Naive thymus-derived CD8-positive, alpha-beta T cell (primary cell): ENCODE measurements at regions not wholly inside any gene's neighbourhood (a gene's known extent, or its start where the extent isn't known, plus 50 kb on each side); places are given as distances from the start of the nearest gene placed in this dataset.

Experiments
- ATAC-seq, 2 donors: fragments of 150-1000 bp; cut with Tn5 transposase in 1 of 2; sonication (Bioruptor Pico), chemical (Tn5 transposase) in 1 of 2; 1 replicate in 1 of 2; 2 replicates in 1 of 2; pipeline ENCODE4 v1.10.0; 2021; ENCODE audit warnings: mild to moderate bottlenecking in 2 of 2, moderate library complexity in 2 of 2
- POLR2A ChIA-PET: fragments of 350-600 bp; sonication (Branson Sonifier 250); formaldehyde crosslinking; loops from one replicate; lab custom pipeline; 2021; ENCODE audit warnings: antibody characterized with exemption; lab: Charles Lee
- DNase-seq, 10 donors: peaks; one replicate each; pipeline versions ENCODE4 v3.0.0 to v3.0.0-alpha.2; 2020 to 2022
- H3K27ac Mint-ChIP-seq, 10 donors: one replicate each; pipeline ENCODE4 v1.8.0; 2020 to 2022; ENCODE audit warnings: mild to moderate bottlenecking in 10 of 10, mixed read lengths in 10 of 10, moderate library complexity in 4 of 10, inconsistent platforms in 1 of 10
- H3K27me3 Mint-ChIP-seq, 5 donors: one replicate each; pipeline ENCODE4 v1.8.0; 2021 to 2022; ENCODE audit warnings: mixed read lengths in 5 of 5
- H3K36me3 Mint-ChIP-seq, 3 donors: one replicate each; pipeline ENCODE4 v1.8.0; 2020 to 2022; ENCODE audit warnings: mixed read lengths in 3 of 3, mild to moderate bottlenecking in 2 of 3, inconsistent platforms in 1 of 3
- H3K4me1 Mint-ChIP-seq, 4 donors: one replicate each; pipeline ENCODE4 v1.8.0; 2021 to 2022; ENCODE audit warnings: mixed read lengths in 4 of 4
- H3K4me3 Mint-ChIP-seq, 10 donors: one replicate each; pipeline ENCODE4 v1.8.0; 2020 to 2022; ENCODE audit warnings: mild to moderate bottlenecking in 10 of 10, mixed read lengths in 10 of 10, moderate library complexity in 6 of 10, inconsistent platforms in 1 of 10
- H3K9me3 Mint-ChIP-seq, 9 donors: one replicate each; pipeline ENCODE4 v1.8.0; 2020 to 2022; ENCODE audit warnings: mixed read lengths in 9 of 9, mild to moderate bottlenecking in 3 of 9, inconsistent platforms in 1 of 9, moderate library complexity in 1 of 9

DNA sequence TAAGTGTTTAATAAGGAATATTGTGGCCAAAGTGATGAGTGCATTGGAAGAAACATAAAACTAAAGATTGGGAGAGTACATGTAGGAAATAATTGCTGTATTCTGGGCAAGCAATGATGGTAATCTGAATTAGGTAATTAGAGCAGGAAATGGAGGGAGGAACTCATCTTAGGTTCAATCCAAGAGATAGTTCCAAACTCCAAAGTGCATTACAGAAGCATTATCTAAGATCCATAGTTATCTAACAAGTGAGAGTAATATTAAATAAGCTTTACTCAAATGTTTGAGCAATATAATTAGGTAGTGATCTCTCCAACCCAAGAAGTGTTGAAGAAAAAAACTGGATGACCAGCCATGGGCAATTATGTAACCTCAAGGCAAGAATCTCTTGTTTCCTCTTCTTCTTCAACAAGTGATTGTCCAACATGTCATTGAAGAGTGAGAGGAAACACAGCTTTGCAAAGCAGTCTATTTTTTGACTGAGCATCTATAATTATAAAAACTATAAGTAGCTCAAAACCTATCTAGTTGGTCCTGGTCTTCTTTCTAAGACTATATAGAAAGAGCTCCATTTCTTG is 181.2 kb upstream of the TNFAIP3 start:
- Mint-ChIP-seq H3K4me3 (no peak overlapping the region), H3K9me3 (peaks cover 0 to 4% (median 0%) of the 10 kb centered on the region in 9 donors), H3K36me3 (no peaks in the 10 kb centered on the region), H3K27ac (no peak overlapping the region), H3K4me1 (peaks cover 0 to 2% (median 0%) of the 10 kb centered on the region in 4 donors), H3K27me3 (peaks cover 0 to 6% (median 0%) of the 10 kb centered on the region in 5 donors)
- ATAC-seq (no peak), DNase-seq (no peak)
- POLR2A ChIA-PET: no interaction called here

DNA sequence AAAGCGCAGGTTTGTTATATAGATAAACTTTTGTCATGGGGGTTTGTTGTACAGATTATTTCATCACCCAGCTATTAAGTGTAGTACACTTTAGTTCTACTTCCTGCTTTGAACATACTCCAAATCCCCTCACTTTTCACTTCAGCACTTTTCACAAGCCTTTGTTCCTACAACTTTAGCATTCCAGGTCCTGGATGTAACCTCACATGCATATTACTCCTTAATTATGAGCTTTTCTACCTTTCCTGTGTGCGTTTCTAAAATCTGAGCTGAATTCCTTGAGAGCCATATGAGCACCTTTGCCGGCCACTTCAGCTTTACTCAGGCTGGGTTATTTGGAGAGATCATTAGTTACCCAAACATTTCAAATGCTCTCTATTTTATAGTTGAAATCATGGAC is 179.2 kb upstream of the TNFAIP3 start:
- Mint-ChIP-seq H3K9me3 (no peaks in the 10 kb centered on the region), H3K27me3 (peaks cover 0 to 6% (median 0%) of the 10 kb centered on the region in 5 donors), H3K4me3 (no peak overlapping the region), H3K36me3 (no peaks in the 10 kb centered on the region), H3K27ac (peak overlapping the region in 1 of 10 donors; percentile 35), H3K4me1 (no peaks in the 10 kb centered on the region)
- POLR2A ChIA-PET: no interaction called here
- ATAC-seq: no peak
- no peak for DNase-seq

DNA sequence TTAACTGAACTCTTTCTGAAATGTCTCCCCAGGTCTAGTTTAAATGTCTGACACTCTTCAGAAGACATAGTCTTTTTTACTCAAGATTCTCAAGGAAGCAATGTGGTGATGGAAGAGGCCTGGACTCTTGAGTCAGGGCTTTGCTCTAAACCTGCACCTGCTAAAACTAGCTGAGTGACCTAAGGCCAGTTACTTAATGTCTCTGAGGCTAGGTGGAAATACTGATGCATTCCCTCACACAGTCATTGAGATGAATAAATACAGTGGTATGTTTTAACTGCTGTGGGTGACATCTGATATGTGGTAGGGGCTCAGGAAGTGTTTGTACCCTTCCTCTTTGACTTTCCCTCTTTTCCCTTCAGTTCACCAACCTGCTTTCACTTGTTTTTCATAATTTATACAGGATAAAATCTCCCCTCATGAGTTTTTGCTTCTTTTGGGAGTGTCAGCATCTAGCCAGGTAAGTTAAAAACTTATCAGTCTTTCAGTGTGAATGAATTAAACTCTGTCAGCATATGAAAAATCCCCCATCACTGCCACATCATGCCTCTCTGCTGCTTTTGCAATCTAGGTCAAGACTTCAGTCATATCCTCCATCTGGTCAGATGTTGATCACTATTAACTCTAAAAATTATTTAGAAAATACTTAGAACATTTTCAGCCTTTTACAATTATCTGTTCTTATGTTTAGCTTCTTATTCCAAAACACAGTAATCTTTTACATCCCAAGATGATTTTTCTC is 178.7 kb upstream of the TNFAIP3 start:
- no peak overlapping the region for H3K27ac Mint-ChIP-seq
- DNase-seq: no peak
- H3K27me3 Mint-ChIP-seq: peaks cover 0 to 3% (median 0%) of the 10 kb centered on the region in 5 donors
- H3K9me3 Mint-ChIP-seq: no peaks in the 10 kb centered on the region
- H3K36me3 Mint-ChIP-seq: no peaks in the 10 kb centered on the region
- POLR2A ChIA-PET: no interaction called here
- no peak overlapping the region for H3K4me3 Mint-ChIP-seq
- ATAC-seq: no peak
- no peaks in the 10 kb centered on the region for H3K4me1 Mint-ChIP-seq

DNA sequence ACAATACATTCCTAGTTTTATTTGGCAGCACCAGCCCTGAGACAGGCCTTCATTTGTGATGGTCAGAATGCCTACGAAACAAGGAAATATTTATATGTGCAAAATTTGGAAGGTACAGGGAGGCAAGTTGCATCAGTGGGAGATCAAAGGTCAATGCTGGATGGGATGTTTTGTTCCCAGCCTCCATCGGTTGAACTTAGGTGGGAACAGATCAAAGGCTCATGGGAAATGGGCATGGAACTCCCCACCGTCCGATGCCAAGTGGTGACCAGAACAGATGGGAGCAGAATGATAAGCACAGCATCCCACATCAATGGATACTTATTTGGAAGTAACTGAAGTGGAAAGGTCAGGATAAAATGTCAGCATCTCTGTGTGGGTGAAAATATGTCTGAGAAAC is 177.7 kb upstream of the TNFAIP3 start:
- DNase-seq: no peak
- no peaks in the 10 kb centered on the region for H3K4me1 Mint-ChIP-seq
- POLR2A ChIA-PET: no interaction called here
- peaks cover 0 to 3% (median 0%) of the 10 kb centered on the region in 5 donors for H3K27me3 Mint-ChIP-seq
- H3K27ac Mint-ChIP-seq: no peak overlapping the region
- no peaks in the 10 kb centered on the region for H3K36me3 Mint-ChIP-seq
- no peak for ATAC-seq
- H3K4me3 Mint-ChIP-seq: no peak overlapping the region
- H3K9me3 Mint-ChIP-seq: no peaks in the 10 kb centered on the region

DNA sequence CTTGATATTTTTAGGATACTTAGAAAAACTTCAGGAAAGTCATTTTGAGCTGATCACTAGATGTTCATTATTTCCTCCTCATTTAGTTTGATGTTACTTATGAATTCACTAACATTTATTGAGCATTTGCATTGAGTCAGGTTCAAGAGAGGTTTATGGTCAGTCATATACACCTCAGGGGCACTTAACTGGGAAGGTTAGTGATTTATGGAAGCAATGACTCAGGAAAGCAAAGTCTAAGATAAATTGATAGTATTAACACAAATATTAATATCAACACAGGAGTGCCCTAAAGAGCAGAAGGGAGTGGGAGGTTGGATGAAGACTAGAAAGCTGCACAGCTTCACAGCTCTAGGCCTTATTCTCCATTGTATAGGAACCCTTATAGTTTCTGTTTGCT is 177.0 kb upstream of the TNFAIP3 start:
- Mint-ChIP-seq H3K27me3 (peaks cover 0 to 3% (median 3%) of the 10 kb centered on the region in 5 donors), H3K27ac (no peak overlapping the region), H3K4me3 (no peak overlapping the region), H3K36me3 (no peaks in the 10 kb centered on the region), H3K4me1 (no peaks in the 10 kb centered on the region), H3K9me3 (no peaks in the 10 kb centered on the region)
- POLR2A ChIA-PET: no interaction called here
- no peak for ATAC-seq
- DNase-seq: no peak

DNA sequence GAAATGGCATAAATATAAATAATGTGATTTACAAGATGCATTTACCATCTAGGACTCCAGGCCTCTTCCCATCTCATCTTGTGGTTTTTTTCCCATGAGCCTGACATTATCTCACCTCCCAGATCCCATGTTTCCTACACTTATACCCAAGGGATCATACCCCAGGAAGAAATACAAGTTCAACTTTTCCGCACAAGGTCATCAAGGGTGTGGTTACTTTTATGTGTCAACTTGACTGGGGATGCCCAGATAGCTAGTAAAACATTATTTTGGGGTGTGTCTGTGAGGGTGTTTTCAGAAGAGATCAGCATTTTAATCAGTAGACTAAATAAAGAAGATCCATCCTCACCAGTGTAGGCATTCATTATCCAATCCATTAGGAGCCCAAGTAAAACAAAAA is 176.3 kb upstream of the TNFAIP3 start:
- POLR2A ChIA-PET: no interaction called here
- DNase-seq (no peak), ATAC-seq (no peak)
- Mint-ChIP-seq H3K27ac (no peak overlapping the region), H3K27me3 (peaks cover 0 to 10% (median 6%) of the 10 kb centered on the region in 5 donors), H3K4me3 (no peak overlapping the region), H3K4me1 (peaks cover 0 to 4% (median 1%) of the 10 kb centered on the region in 4 donors), H3K36me3 (no peaks in the 10 kb centered on the region), H3K9me3 (no peaks in the 10 kb centered on the region)

DNA sequence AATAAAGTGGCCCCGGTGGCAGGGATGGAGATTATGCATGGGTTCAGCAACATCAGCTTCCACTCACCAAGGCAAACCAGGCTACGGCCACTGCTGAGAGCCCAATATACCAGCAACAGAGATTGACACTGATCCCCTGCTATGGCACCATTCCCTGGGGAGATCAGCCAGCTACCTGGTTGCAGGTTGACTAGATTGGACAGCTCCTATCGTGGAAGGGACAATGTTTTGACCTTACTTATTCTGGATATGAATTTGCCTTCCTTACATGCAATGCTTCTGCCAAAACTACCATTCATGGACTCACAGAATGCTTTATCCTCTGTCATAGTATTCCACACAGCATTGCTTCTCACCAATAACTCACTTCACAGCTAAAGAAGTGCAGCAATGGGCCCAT is 174.8 kb upstream of the TNFAIP3 start:
- DNase-seq (no peak), ATAC-seq (no peak)
- POLR2A ChIA-PET: interaction anchor here (0.6 kb wide), 1 partner anchor 44 kb away, joined by 3 read pairs; no protein-coding TSS in a partner anchor
- H3K4me3 Mint-ChIP-seq: no peak overlapping the region
- no peaks in the 10 kb centered on the region for H3K36me3 Mint-ChIP-seq
- no peaks in the 10 kb centered on the region for H3K9me3 Mint-ChIP-seq
- H3K27me3 Mint-ChIP-seq: peaks cover 0 to 15% (median 5%) of the 10 kb centered on the region in 5 donors
- H3K27ac Mint-ChIP-seq: no peak overlapping the region
- H3K4me1 Mint-ChIP-seq: peaks cover 0 to 6% (median 2%) of the 10 kb centered on the region in 4 donors

DNA sequence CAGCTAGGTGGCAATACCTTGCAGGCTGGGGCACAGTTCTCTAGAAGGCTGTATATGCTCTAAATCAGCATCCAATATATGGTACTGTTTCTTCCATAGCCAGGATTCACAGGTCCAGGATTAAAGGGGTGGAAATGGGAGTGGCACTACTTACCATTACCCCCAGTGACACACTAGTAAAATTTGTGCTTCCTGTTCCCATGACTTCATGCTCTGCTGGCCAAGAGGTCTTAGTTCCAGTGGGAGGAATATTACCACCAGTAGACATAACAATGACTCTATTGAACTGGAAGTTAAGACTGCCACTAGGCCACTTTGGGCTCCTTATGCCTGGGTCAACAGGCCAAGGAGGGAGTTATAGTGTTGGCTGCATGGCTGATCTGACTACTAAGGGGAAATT is 174.3 kb upstream of the TNFAIP3 start:
- Mint-ChIP-seq H3K27ac (no peak overlapping the region), H3K27me3 (peaks cover 0 to 15% (median 5%) of the 10 kb centered on the region in 5 donors), H3K36me3 (no peaks in the 10 kb centered on the region), H3K4me3 (no peak overlapping the region), H3K4me1 (peaks cover 0 to 6% (median 2%) of the 10 kb centered on the region in 4 donors), H3K9me3 (no peaks in the 10 kb centered on the region)
- ATAC-seq (no peak), DNase-seq (no peak)
- POLR2A ChIA-PET: no interaction called here

DNA sequence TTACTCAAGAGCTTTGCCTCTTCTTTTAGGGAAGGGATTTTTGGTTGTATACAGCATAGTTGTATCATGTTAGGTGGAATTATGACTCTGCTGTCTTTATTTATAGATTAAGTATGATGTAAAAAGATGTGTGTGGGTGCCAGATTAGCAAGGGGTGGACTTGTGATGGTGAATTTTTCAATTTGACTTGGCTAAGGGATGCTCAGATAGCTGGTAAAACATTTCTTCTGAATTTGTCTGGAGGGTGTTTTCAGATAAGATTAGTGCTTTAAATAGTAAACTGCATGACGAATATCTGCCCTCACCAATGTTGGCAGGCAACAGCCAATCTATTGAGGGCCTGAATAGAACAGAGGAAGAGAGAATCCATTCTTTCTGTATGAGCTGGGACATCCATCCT is 173.3 kb upstream of the TNFAIP3 start:
- POLR2A ChIA-PET: no interaction called here
- no peaks in the 10 kb centered on the region for H3K9me3 Mint-ChIP-seq
- ATAC-seq: no peak
- no peak overlapping the region for H3K4me3 Mint-ChIP-seq
- H3K27me3 Mint-ChIP-seq: peaks cover 0 to 15% (median 5%) of the 10 kb centered on the region in 5 donors
- H3K36me3 Mint-ChIP-seq: no peaks in the 10 kb centered on the region
- DNase-seq: no peak
- peaks cover 4 to 10% (median 7%) of the 10 kb centered on the region in 4 donors for H3K4me1 Mint-ChIP-seq
- no peak overlapping the region for H3K27ac Mint-ChIP-seq

DNA sequence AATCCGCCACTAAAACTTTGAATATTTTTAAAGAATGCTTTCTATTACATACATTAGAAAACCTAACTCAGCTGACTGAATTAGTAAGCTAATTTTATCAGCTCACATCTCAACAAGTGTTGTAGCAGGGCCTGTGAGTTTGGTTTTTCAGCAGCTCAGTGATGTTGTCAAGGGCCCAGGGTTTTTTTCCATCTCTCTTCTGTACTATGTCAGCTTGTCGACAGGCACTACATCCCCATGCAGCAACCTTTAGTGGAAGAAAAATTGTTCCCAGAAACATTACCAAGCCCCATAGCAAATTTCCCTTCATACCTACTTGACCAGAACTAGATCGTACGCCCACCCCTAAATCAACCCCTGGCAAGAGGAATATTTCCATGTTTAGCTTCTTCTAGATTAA is 170.3 kb upstream of the TNFAIP3 start:
- POLR2A ChIA-PET: no interaction called here
- H3K4me3 Mint-ChIP-seq: no peak overlapping the region

DNA sequence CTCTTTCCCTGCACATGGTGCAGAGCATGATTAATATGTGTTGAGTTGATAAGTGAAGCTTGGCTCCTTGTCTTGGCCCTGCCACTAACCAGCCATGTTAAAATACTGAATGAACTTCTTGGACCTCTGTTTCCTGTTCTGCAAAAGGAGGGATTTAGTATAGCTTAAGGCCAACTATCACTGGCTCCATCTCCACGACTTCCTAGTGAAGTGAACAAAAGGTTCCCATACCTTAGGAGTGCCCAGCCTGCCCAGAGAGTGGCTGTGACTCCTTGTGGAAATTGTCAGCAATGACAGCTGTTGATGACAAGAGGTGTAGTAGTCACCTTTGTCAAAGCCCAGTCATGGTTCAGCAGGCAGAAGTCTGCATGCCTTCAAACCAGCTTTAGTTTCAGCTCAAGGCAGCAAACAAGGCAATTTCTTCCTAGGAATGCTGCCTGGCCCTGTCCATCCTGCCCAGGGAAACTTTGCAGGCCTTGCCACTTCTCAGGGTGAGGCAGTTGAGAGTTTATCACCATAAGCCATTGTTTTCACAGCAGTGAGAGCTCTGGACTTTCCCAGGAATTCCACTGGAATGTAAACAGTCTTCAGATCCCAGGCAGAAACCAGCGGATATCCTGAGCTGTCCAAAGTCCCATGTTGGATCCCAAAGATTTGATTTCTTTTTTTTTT is 169.7 kb upstream of the TNFAIP3 start:
- Mint-ChIP-seq H3K4me1 (peaks cover 7 to 20% (median 16%) of the 10 kb centered on the region in 4 donors), H3K4me3 (no peak overlapping the region), H3K27me3 (peaks cover 2 to 28% (median 5%) of the 10 kb centered on the region in 5 donors), H3K9me3 (no peaks in the 10 kb centered on the region), H3K36me3 (no peaks in the 10 kb centered on the region), H3K27ac (no peak overlapping the region)
- ATAC-seq: no peak
- POLR2A ChIA-PET: no interaction called here
- no peak for DNase-seq

More for the DNA sequence above, 170.3 kb upstream of the TNFAIP3 start:
- Mint-ChIP-seq H3K36me3 (no peaks in the 10 kb centered on the region), H3K27me3 (peaks cover 2 to 27% (median 5%) of the 10 kb centered on the region in 5 donors), H3K4me1 (peaks cover 7 to 20% (median 16%) of the 10 kb centered on the region in 4 donors), H3K9me3 (no peaks in the 10 kb centered on the region), H3K27ac (peak overlapping the region in 1 of 10 donors; percentile 1)
- no peak for DNase-seq
- no peak for ATAC-seq

DNA sequence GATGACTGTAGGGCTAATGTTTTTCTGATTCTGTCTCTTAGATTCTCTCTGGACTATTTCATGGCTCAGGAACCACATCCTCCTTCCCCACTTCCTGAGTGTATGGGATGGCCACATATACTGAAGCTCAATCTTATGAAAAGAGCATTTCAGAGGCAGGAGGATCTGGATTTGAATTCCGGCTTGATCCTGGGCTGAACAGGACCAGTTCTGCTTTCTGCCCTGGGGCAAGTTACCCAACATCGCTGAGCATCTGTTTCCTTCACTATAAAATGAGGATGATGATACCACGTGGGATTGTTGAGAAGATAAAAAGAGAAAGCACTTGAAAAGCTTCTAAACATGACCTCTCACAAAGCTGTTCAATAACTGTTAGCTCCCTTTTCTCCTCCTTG is 168.4 kb upstream of the TNFAIP3 start:
- H3K36me3 Mint-ChIP-seq: no peaks in the 10 kb centered on the region
- ATAC-seq (peak; percentile 53 to 57), DNase-seq (no peak)
- peak overlapping the region in 7 of 10 donors; percentile 2 to 64 (median 5) for H3K4me3 Mint-ChIP-seq
- H3K27me3 Mint-ChIP-seq: peaks cover 2 to 28% (median 5%) of the 10 kb centered on the region in 5 donors
- H3K27ac Mint-ChIP-seq: peak overlapping the region; percentile 0 to 87 (median 62)
- POLR2A ChIA-PET: no interaction called here
- H3K4me1 Mint-ChIP-seq: peaks cover 7 to 20% (median 16%) of the 10 kb centered on the region in 4 donors
- no peaks in the 10 kb centered on the region for H3K9me3 Mint-ChIP-seq
